HG03520 (cell line): ENCODE measurements at regions not wholly inside any gene's neighbourhood (a gene's known extent, or its start where the extent isn't known, plus 50 kb on each side); places are given as distances from the start of the nearest gene placed in this dataset.

Source experiments
- ATAC-seq: cut with Tn5 transposase; IDR thresholded peaks from one replicate; pipeline ENCODE4 v1.9.1; 2021; ENCODE audit warnings: mild to moderate bottlenecking, moderate library complexity; ENCODE audit not compliant: unreplicated experiment

DNA sequence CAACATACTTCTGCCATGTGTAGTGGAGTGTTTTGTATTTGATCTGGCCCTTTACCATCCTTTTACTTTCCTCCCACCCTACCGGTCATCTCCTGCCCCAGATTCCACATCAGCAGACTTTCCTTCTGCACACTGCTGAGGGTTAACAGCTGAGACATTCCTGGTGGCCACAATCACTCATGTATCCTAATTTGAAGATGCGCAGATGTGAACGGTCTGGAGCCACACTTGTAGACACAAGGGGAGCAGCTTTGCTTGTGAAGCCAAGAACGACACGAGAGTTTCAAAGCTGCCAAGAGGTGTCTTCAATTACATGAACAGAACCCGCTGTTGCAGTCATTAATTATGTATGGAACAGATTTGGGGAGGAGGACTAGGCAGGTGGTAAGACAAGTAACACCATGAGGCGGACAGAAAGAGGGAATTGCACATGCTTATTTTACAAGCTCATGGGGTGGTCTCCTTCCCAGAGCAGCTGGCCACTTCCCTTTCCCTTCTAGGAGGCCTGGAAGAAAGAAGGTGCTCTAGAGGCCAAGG, 260.7 kb upstream of the KLHL29 start:
- no peak for ATAC-seq

DNA sequence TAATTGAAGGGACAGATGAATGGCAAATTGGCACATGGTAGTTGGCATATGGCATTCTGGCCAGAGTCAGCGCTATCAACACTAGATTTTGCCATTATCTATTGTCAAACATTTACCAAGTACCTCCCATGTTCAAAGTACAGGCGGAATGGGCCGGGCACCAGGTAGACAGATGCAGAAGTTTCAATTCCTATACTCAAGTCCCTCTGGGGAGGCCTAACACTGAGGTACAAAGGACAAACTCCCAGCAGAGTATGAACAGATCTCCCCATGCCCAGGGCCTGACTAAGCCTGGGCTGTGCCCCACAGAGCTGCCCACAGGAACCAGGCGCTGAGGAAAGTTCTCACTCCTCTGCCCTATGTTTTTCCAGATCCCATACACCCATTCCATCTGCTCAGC, 257.5 kb upstream of the KLHL29 start:
- ATAC-seq, result no peak

DNA sequence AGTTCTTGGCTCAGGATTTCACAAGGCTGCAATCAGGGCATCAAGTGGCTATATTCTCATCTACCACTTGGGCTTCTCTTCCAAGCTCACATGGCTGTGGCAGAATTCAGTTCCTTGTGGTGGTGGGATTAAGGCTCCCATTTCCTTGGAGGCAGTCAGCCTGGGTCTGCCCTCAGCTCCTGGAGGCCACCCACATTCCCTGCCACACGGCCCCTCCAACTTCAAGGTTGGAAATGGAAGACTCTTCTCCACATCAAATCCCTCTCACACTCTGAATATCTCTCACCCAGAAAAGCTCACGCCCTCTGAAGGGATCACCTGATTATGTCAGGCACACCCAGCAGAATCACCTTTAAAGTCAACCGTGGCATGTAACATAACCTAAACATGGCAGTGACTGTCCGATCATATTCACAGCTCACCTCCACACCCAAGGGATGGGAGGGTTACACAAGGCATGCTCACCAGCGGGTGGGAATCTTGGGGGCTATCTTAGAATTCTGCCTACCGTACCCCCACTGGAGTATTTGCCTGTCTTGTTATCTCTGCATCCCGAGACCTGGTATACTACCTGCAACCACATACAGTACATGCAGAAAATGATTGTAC, 256.2 kb upstream of the KLHL29 start:
- no peak for ATAC-seq

DNA sequence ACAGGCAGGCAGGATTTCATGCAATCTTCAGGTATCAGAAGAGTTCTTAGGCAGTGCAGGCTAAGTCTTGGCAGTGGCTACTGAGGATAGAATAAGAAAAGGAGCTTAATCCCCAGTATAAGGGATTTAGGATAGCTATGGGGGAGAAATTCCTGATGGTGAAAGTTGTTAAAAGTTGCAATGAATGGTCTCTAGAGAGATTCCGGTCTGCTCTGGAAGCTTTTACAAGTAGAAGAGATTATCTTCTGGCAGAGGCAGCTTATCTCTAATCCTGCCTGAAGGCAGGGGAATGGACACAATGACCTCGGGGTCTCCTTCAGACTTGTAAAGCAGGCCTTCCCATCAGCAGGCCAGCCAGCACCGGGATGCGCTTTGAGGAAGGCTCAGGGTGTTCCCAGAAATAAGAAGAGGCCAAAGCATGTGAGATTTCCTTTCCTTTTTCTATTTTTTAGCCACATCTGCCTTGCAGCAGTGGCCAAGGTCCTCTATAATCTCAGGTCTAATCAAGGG, 253.9 kb upstream of the KLHL29 start:
- no peak for ATAC-seq

DNA sequence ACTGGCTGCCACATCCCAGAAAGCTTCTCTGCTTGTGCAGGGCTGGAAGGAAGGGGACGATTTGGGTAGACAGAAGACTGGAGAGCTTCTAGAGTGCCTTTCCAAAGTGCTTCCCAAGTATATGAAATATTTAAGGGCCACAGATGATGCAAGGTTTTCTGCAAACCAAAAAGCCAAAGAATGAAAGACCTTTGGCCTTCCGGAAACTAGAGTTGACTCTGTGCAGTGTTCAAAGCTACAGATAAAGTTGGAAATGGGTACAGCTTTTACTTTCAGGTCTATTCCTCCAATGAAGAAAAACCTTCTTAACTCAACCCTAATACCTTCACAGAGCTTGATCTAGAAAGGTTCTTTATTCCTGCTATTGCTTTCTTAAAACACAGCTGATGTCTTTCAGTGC, 253.0 kb upstream of the KLHL29 start:
- ATAC-seq, result no peak

DNA sequence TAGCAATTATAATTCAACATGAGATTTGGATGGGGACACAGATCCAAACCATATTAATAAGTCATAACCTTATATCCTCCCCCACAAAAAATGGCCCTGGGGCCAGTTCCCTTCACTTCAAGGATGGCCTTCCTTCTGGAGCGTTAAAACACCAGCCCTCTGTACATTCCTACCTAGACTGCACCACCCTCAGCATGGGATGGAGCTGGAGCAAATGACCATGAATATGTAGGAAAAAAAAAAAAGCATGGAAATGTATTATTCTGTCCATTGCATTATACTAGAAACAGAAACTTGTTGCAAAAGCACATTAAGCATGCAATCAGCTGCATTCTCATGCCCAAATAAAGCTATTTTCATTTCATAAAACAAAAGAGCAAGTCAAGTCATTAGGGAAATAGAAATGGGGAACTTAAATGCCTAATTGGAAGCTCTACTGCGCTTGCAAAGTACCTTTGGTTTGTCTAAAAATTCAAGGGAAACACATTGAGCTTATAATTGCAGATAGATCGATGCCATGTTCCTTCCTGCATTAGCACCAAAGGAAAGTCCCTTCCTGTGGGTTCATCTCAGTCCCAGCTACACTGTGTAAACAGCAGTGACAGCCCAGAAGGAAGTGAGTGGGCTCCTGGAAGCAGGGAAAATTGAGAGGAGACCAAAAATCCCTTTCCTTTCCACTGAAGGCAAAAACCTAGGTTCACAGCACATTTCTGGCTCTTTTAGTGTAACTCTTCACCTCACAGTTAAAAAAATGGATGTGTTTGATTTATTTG, 252.0 kb upstream of the KLHL29 start:
- no peak for ATAC-seq

DNA sequence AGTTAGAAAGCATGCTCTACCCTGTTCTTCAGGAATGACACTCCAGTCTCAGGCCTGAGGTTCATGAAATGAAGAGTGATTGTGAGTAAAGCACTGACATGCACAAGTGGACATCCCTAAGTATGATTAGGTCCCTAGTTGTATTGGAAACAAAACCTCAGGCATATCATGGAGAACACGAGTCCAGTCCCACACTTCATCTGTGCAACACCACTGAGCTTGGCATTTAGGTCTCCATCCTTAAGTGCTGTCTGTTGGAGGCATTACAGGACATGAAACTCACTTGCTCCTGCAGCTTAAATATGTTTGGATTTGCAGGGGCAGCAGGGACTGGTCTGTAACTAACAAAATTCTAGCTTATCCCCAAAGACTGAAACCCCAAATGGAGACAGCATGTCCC, 250.3 kb upstream of the KLHL29 start:
- ATAC-seq, result no peak

DNA sequence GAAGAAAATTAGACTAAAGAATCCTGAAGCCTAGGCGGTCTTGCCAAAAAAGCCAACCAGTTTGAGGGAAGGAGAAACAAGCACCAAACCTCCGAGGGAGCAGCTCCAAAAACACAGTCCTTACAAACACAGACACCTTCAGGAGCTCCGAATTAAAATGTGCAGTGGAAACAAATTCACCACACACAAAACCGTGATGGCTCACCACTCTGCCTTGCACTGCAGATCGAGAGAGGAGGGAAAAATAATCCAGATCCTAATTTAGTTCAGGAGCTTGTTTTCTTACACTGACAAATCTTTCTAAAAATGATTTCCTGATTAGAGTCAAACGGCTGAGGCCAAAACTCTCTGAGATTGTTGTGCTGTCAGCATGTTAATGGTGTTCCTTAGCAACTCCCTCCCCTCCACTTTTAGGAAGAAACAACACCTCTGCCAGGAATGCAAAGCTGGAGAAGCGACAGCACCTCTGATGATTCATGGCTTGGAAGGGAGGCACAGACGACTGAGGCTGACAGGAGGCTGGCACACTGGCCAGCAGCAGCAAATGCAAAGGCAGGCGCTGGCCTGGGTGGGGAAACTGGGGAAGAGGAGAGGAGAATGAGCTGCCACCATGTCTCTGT, 249.4 kb upstream of the KLHL29 start:
- ATAC-seq, result no peak

DNA sequence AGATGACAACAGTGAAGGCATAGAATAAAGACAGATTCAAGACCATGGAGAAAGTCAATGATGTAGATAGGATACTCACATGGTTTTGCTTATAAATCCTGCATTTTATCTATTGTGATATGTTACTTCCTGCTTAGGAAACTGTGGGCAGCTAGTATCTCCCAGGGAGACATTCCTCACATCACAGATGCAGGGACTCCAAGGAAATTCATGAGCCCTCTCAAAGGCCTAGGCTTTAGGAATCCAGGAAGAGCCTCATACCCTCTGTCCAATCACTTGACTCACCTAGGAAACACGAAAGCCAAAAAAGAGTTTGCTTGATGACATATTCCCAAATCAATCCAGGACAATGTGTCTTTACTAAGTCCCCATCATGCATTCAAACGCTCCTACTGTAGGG, 247.8 kb upstream of the KLHL29 start:
- ATAC-seq, result no peak

DNA sequence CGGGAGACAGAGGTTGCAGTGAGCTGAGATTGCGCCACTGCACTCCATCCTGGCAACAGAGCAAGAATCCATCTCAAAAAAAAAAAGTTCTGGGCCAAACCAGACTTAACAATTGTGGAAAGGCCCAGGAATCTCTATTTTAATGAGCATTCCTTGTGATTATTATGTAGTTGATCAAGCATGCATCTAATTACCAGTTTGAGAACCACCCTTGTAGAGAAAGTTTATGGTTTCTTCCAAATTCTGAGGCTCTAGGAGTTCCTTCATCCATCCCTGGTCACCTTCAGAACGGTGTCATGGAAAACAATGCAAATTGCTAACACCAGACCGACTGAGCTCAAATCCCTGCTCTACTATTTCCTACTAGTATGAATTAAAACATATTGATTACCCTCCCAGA, 246.3 kb upstream of the KLHL29 start:
- ATAC-seq, result no peak

DNA sequence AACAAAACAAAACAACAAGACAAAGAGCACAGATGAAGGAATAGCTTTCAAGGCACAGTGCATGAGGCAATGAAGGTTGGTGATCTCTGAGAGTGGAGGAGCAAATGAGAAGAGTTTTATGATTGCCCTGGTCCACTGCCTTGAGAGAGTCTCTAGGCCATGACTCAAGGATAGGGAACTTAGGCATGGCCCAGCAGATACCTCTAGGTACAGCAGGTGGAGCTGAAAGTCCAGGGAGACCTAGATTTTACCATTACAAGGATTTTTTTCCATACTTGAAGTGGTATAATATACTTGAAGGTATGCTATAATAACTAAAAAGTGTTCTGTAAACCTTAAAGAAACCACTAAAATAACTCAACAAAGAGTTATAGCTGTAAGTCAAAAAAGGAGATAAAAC, 239.5 kb upstream of the KLHL29 start:
- no peak for ATAC-seq

DNA sequence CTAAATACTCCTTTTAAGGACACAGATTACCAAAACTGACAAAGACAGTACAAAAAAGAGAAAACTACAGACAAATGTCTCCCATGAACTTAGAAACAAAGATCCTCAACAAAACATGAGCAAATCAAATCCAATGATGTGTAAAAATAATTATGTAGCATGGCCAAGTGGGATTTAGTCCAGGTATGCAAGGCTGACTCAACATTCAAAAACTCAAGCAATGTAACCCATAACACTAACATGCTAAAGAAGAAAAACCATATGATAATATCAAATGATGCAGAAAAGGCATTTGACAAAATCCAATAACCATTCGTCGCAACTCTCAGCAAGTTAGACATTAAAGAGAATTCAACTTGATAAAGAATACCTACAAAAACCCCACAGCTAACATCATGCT, 239.0 kb upstream of the KLHL29 start:
- ATAC-seq, result no peak

DNA sequence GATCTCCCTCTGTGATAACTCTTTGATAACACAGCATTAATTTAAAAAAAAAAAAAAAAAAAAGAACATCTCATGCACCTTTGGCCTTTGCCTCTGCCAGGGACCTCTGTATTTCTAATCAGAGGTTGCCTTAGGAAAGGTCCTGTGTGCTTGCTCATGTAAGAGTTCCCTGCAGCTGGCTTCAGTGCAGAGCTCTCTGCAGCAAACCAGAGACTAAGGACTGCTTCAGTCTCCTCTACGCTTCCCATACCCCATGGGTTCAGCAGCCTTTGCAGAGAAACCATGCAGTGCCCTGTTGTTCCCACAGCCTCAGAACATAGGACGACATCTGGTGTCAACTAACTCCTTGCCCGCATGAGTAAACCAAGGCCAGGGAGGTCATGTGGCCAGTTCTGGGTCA, 236.6 kb upstream of the KLHL29 start:
- ATAC-seq, result no peak

DNA sequence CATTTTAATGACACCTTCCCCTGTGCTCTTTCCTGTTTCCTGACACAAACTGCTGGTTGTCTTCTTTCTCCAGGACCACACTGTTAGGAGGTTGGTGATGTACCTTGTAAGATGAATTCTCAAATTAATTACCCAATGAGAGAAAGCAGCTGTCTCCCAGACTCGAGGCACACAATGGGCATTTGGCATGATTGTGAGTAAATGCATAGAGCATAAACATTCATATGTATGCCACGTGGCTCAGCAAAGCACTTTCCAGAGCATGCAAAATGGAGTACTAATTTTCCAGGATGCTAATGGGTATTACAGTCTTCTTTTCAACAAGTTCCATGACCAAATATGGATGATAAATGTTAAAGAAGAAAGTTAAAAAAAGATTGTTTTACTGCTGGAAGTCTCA, 235.2 kb upstream of the KLHL29 start:
- no peak for ATAC-seq

DNA sequence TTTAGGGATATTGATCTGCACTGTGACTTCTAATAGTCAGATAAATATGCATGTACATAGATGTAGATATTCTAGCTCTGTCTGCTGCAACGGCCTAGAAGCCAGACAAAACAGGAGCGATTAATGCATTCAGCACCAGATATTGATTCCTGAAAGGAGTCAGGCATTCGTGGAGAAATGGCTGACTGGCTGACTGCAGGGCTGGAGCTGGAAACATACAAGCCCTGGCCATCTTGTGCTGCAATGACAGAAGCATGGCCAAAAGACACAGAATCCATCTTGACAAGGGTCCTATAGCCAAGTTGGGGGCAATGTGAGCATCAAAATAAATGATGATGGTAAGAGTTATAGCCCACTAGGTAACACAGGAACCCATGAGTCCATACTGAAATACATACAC, 231.5 kb upstream of the KLHL29 start:
- ATAC-seq, result no peak

DNA sequence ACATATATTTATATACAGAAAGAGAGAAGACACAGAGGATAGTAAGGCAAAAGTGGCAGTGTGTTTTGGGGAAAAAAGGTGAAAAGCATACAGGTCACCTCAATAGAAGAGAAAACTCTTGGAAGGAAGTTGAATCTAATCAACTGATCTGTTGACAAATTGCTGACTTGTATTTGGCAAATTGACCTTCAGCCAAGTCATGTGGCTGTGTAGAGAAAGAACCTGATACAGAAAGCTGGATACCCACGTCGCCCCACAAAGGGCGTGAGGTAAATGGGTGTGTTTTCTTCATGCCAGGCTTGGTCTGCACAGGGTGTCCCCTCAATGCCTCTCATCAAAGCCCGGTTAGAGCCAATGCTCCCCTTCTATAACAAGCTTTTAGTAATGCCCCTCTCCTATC, 230.0 kb upstream of the KLHL29 start:
- no peak for ATAC-seq

DNA sequence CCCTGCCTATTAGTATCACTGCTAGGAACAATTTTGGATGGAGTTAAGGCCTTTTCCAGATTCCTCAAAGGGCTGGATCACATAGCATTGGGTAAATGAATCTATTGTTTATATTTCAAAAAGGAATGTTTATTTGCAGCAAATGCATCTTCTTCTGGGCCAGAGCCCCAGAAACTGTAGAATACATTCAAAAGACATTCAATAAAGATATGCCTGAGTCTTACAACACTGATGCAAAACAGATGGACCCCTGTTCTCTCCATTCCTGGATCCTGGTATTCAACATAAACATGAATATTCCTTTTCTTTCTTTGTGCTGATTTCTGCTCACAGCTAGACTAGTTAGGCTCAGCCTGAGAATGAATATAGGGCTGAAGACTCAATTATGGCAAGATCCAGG, 227.2 kb upstream of the KLHL29 start:
- no peak for ATAC-seq

DNA sequence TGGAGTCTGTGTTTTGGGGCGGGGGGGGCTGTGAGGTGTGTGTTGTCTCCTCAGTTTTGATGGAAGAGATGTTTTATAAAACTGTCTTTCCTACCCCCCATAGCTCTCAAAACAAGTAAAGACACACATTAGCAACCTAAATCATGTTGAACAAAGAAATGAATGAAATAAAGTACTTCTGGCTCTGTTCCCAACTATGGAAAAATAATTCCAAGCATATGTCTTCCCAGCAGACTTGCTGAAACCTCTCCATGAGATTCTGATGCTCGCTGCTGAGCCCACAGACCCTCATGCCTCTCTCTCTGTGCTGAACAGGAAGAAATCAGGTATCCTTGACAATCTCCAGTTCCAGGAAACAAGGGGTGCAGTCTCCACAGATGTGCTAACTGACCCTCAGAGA, 226.7 kb upstream of the KLHL29 start:
- ATAC-seq, result no peak

DNA sequence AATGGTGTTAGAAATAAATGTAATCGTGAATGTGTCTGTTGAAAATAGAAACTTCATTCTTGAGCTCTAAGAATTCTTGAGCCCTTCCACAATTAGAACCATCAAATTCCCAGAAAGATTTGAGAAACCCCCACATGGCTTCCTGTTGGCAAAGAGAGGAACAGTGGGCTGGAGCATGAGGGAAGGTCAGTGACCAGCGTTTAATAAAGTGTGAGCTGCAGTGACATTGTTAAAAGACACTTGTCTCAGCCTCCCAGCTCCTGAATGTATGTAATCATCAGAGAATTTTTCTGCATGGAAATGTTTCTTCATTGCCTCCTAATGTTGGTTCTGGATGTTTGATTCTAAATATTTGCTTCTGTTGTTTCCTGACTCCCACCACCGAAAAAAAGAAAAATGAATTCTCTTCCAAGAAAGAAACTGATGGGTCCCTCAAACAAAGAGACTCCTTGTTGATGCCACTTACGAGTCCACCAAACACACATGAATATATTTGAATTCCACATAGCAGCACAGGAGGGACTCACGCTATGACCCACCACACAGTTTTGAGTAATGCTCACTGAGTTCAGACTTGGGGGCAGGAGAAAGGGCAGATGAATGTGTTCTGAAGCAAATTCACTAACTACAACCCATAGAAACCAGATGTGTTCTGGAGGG, 225.1 kb upstream of the KLHL29 start:
- no peak for ATAC-seq

DNA sequence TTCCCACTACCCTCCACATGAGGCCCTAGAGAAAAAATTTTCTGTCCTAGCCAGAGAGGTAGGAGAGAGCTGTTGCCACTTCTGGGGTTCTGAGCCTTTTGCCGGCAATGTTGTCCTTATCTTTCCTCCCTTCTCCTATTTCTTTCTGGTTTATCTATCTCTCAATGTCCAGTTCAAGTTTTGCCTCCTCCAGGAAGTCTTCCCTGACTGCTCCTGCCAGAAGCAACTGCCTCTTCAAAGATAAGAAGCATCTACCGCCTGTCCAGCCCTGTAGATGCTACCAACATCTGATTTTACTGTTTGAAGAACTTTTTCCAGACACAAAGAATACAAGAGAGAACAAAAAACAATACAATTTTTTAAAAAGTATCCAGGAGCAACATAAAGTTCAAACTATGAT, 220.8 kb upstream of the KLHL29 start:
- no peak for ATAC-seq

DNA sequence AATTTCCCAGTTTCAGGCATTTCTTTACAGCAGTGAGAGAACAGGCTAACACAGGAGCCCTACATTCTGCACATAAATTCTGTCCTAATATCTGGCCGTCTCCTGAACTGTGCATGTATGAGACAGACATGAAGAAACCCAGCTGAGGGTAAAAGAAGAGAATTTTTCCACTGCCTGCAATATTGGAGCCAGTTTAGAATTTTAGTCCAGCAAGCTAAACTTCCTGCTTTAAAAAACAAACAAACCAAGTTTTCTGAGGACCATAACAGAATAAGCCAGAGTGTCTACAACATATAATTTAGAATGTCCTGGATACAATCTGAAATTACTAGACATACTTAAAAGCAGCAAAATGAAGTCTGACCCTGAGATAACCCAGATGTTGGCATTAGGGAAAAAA, 215.1 kb upstream of the KLHL29 start:
- no peak for ATAC-seq

DNA sequence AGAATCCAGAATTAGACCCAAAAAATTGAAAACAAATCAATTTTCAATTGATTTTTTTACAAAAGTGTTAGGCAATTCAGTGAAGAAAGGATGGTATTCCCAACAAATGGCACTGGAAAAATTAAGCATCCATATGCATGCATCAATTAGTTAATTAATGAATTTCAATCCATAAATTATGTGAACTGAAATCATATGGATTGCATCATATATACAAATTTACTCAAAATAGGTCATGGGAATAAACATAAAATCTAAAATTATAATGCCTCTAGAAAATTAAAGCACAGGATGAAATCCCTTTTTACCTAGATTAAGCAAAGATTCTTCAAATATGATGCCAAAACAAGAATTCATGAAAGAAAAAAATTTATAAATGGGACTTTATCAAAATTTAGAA, 213.9 kb upstream of the KLHL29 start:
- no peak for ATAC-seq
